ENCODE measurements at regions not wholly inside any gene's neighbourhood (a gene's known extent, or its start where the extent isn't known, plus 50 kb on each side); places are given as distances from the start of the nearest gene placed in this dataset.

- Histone ChIP-seq H3K9me3 (ENCODE audit: control insufficient read depth, insufficient read depth, low read length) (no peaks in the 10 kb centered on the region), H3K27me3 (ENCODE audit: control insufficient read depth, insufficient read depth, low read length) (no peaks in the 10 kb centered on the region), H3K4me3 (ENCODE audit: low read depth, low read length) (no peak overlapping the region), H3K36me3 (ENCODE audit: control insufficient read depth, insufficient read depth, low read length) (no peaks in the 10 kb centered on the region), H3K4me1 (ENCODE audit: control insufficient read depth, insufficient read depth, low read length) (no peaks in the 10 kb centered on the region), H3K27ac (ENCODE audit: low read depth, low read length) (no peak overlapping the region)
- no peak for DNase-seq (ENCODE audit: low read depth in 4 of 6, low spot score in 6 of 6)
- WGBS (ENCODE audit: insufficient coverage) = no CpG with 5 or more reads among the region's 3 CpGs
These were observed 1455.5 kb upstream of the ZEB2 start for GRCh38 chr2:145975406-145975805.

GRCh38 chr2:145961846-145962245, 1441.9 kb upstream of the ZEB2 start:
- no peak overlapping the region for H3K27ac ChIP-seq (ENCODE audit: low read depth, low read length)
- H3K4me1 ChIP-seq (ENCODE audit: control insufficient read depth, insufficient read depth, low read length) = no peaks in the 10 kb centered on the region
- no peaks in the 10 kb centered on the region for H3K27me3 ChIP-seq (ENCODE audit: control insufficient read depth, insufficient read depth, low read length)
- no peak for DNase-seq (ENCODE audit: low read depth in 4 of 6, low spot score in 6 of 6)
- no CpG with 5 or more reads among the region's 1 CpG for WGBS (ENCODE audit: insufficient coverage)
- no peaks in the 10 kb centered on the region for H3K36me3 ChIP-seq (ENCODE audit: control insufficient read depth, insufficient read depth, low read length)
- no peak overlapping the region for H3K4me3 ChIP-seq (ENCODE audit: low read depth, low read length)
- no peaks in the 10 kb centered on the region for H3K9me3 ChIP-seq (ENCODE audit: control insufficient read depth, insufficient read depth, low read length)

- no peak for DNase-seq (ENCODE audit: low read depth in 4 of 6, low spot score in 6 of 6)
- H3K4me3 ChIP-seq (ENCODE audit: low read depth, low read length) = no peak overlapping the region
These were observed 1440.7 kb upstream of the ZEB2 start for GRCh38 chr2:145960479-145961163.

GRCh38 chr2:145958611-145959010, 1438.7 kb upstream of the ZEB2 start:
- H3K9me3 ChIP-seq (ENCODE audit: control insufficient read depth, insufficient read depth, low read length) = peaks cover 3% of the 10 kb centered on the region
- 90% methylated on average over 3 of the region's 4 CpGs for WGBS (ENCODE audit: insufficient coverage)
- H3K36me3 ChIP-seq (ENCODE audit: control insufficient read depth, insufficient read depth, low read length) = no peaks in the 10 kb centered on the region
- DNase-seq (ENCODE audit: low read depth in 4 of 6, low spot score in 6 of 6) = no peak
- no peak overlapping the region for H3K4me3 ChIP-seq (ENCODE audit: low read depth, low read length)
- no peak overlapping the region for H3K27ac ChIP-seq (ENCODE audit: low read depth, low read length)
- no peaks in the 10 kb centered on the region for H3K27me3 ChIP-seq (ENCODE audit: control insufficient read depth, insufficient read depth, low read length)
- no peaks in the 10 kb centered on the region for H3K4me1 ChIP-seq (ENCODE audit: control insufficient read depth, insufficient read depth, low read length)

More at GRCh38 chr2:145960479-145961163, 1440.7 kb upstream of the ZEB2 start:
- Histone ChIP-seq H3K36me3 (ENCODE audit: control insufficient read depth, insufficient read depth, low read length) (no peaks in the 10 kb centered on the region), H3K4me1 (ENCODE audit: control insufficient read depth, insufficient read depth, low read length) (no peaks in the 10 kb centered on the region), H3K27me3 (ENCODE audit: control insufficient read depth, insufficient read depth, low read length) (no peaks in the 10 kb centered on the region), H3K9me3 (ENCODE audit: control insufficient read depth, insufficient read depth, low read length) (peaks cover 3% of the 10 kb centered on the region), H3K27ac (ENCODE audit: low read depth, low read length) (no peak overlapping the region)
- WGBS (ENCODE audit: insufficient coverage) = 95% methylated on average over 18 of the region's 23 CpGs

GRCh38 chr2:145957929-145958328, 1438.0 kb upstream of the ZEB2 start:
- DNase-seq (ENCODE audit: low read depth in 4 of 6, low spot score in 6 of 6) = no peak
- Histone ChIP-seq H3K4me1 (ENCODE audit: control insufficient read depth, insufficient read depth, low read length) (no peaks in the 10 kb centered on the region), H3K27ac (ENCODE audit: low read depth, low read length) (no peak overlapping the region), H3K36me3 (ENCODE audit: control insufficient read depth, insufficient read depth, low read length) (no peaks in the 10 kb centered on the region), H3K27me3 (ENCODE audit: control insufficient read depth, insufficient read depth, low read length) (no peaks in the 10 kb centered on the region), H3K4me3 (ENCODE audit: low read depth, low read length) (no peak overlapping the region), H3K9me3 (ENCODE audit: control insufficient read depth, insufficient read depth, low read length) (peaks cover 5% of the 10 kb centered on the region)
- 0% methylated on average over 1 of the region's 1 CpG for WGBS (ENCODE audit: insufficient coverage)

GRCh38 chr2:145939949-145940348, 1420.0 kb upstream of the ZEB2 start:
- Histone ChIP-seq H3K27me3 (ENCODE audit: control insufficient read depth, insufficient read depth, low read length) (no peaks in the 10 kb centered on the region), H3K9me3 (ENCODE audit: control insufficient read depth, insufficient read depth, low read length) (peaks cover 6% of the 10 kb centered on the region), H3K4me1 (ENCODE audit: control insufficient read depth, insufficient read depth, low read length) (peaks cover 2% of the 10 kb centered on the region), H3K4me3 (ENCODE audit: low read depth, low read length) (no peak overlapping the region), H3K27ac (ENCODE audit: low read depth, low read length) (no peak overlapping the region), H3K36me3 (ENCODE audit: control insufficient read depth, insufficient read depth, low read length) (no peaks in the 10 kb centered on the region)
- 60% methylated on average over 1 of the region's 1 CpG for WGBS (ENCODE audit: insufficient coverage)
- DNase-seq (ENCODE audit: low read depth in 4 of 6, low spot score in 6 of 6) = no peak

- H3K4me3 ChIP-seq (ENCODE audit: low read depth, low read length) = no peak overlapping the region
- no peak overlapping the region for H3K27ac ChIP-seq (ENCODE audit: low read depth, low read length)
- no CpG with 5 or more reads among the region's 4 CpGs for WGBS (ENCODE audit: insufficient coverage)
- no peaks in the 10 kb centered on the region for H3K9me3 ChIP-seq (ENCODE audit: control insufficient read depth, insufficient read depth, low read length)
- no peaks in the 10 kb centered on the region for H3K36me3 ChIP-seq (ENCODE audit: control insufficient read depth, insufficient read depth, low read length)
- DNase-seq (ENCODE audit: low read depth in 4 of 6, low spot score in 6 of 6) = no peak
- H3K27me3 ChIP-seq (ENCODE audit: control insufficient read depth, insufficient read depth, low read length) = no peaks in the 10 kb centered on the region
- H3K4me1 ChIP-seq (ENCODE audit: control insufficient read depth, insufficient read depth, low read length) = peaks cover 4% of the 10 kb centered on the region
These were observed 1415.1 kb upstream of the ZEB2 start for GRCh38 chr2:145935016-145935415.

- peak overlapping the region; percentile 40 for H3K27ac ChIP-seq (ENCODE audit: low read depth, low read length)
- no peaks in the 10 kb centered on the region for H3K36me3 ChIP-seq (ENCODE audit: control insufficient read depth, insufficient read depth, low read length)
- peaks cover 4% of the 10 kb centered on the region for H3K4me1 ChIP-seq (ENCODE audit: control insufficient read depth, insufficient read depth, low read length)
- H3K27me3 ChIP-seq (ENCODE audit: control insufficient read depth, insufficient read depth, low read length) = no peaks in the 10 kb centered on the region
- WGBS (ENCODE audit: insufficient coverage) = no CpG with 5 or more reads among the region's 2 CpGs
- no peaks in the 10 kb centered on the region for H3K9me3 ChIP-seq (ENCODE audit: control insufficient read depth, insufficient read depth, low read length)
- peak; percentile 7 to 63 (median 12) for DNase-seq (ENCODE audit: low read depth in 4 of 6, low spot score in 6 of 6)
- no peak overlapping the region for H3K4me3 ChIP-seq (ENCODE audit: low read depth, low read length)
These were observed 1412.0 kb upstream of the ZEB2 start for GRCh38 chr2:145931781-145932395.

GRCh38 chr2:145930318-145930717, 1410.4 kb upstream of the ZEB2 start:
- H3K4me1 ChIP-seq (ENCODE audit: control insufficient read depth, insufficient read depth, low read length) = peaks cover 4% of the 10 kb centered on the region
- no peaks in the 10 kb centered on the region for H3K27me3 ChIP-seq (ENCODE audit: control insufficient read depth, insufficient read depth, low read length)
- WGBS (ENCODE audit: insufficient coverage) = no CpG with 5 or more reads among the region's 2 CpGs
- no peaks in the 10 kb centered on the region for H3K9me3 ChIP-seq (ENCODE audit: control insufficient read depth, insufficient read depth, low read length)
- H3K4me3 ChIP-seq (ENCODE audit: low read depth, low read length) = no peak overlapping the region
- no peaks in the 10 kb centered on the region for H3K36me3 ChIP-seq (ENCODE audit: control insufficient read depth, insufficient read depth, low read length)
- no peak overlapping the region for H3K27ac ChIP-seq (ENCODE audit: low read depth, low read length)
- DNase-seq (ENCODE audit: low read depth in 4 of 6, low spot score in 6 of 6) = no peak
